DND-41 (cell line): ENCODE measurements at regions not wholly inside any gene's neighbourhood (a gene's known extent, or its start where the extent isn't known, plus 50 kb on each side); places are given as distances from the start of the nearest gene placed in this dataset.

ENCODE experiments used
- ATAC-seq: fragments of 200-7000 bp; cut with Tn5 transposase; 3 replicates; pipeline ENCODE4 v1.9.1; 2021; ENCODE audit warnings: low read depth; ENCODE audit not compliant: insufficient read depth
- DNase-seq: peaks from one replicate; pipeline ENCODE4 v3.0.0-alpha.2; 2020
- H2AFZ ChIP-seq: 2 replicates; pipeline ENCODE4 v1.6.0; 2012; ENCODE audit warnings: low read depth, low read length
- H3K27ac ChIP-seq: 2 replicates; pipeline ENCODE4 v1.5.1; 2012; ENCODE audit warnings: low read length, inconsistent platforms
- H3K27me3 ChIP-seq: fragments of 200-600 bp; sonication (generic); 2 replicates; pipeline ENCODE4 v1.6.0; 2012; ENCODE audit warnings: low read length, mild to moderate bottlenecking, inconsistent platforms; ENCODE audit not compliant: insufficient read depth, poor library complexity
- H3K36me3 ChIP-seq: 2 replicates; pipeline ENCODE4 v1.5.1; 2012; ENCODE audit warnings: low read length, inconsistent platforms; ENCODE audit not compliant: insufficient read depth
- H3K4me1 ChIP-seq: 2 replicates; pipeline ENCODE4 v1.5.1; 2012; ENCODE audit warnings: mild to moderate bottlenecking, low read length; ENCODE audit not compliant: insufficient read depth
- H3K4me2 ChIP-seq: 2 replicates; pipeline ENCODE4 v1.6.0; 2012; ENCODE audit warnings: mild to moderate bottlenecking, moderate library complexity, low read length, inconsistent platforms; ENCODE audit not compliant: insufficient read depth
- H3K4me3 ChIP-seq, 2 experiments: fragments of 200-600 bp in 1 of 2; shearing (Covaris generic) in 1 of 2; 2 replicates each; pipeline ENCODE4 v1.5.1; 2012 to 2016; ENCODE audit warnings: inconsistent platforms in 2 of 2, low read length in 2 of 2, mild to moderate bottlenecking in 2 of 2, low read depth in 1 of 2, moderate library complexity in 1 of 2
- H3K79me2 ChIP-seq: 2 replicates; pipeline ENCODE4 v1.6.0; 2012; ENCODE audit warnings: low read length, inconsistent platforms; ENCODE audit not compliant: insufficient read depth
- H3K9ac ChIP-seq: 2 replicates; pipeline ENCODE4 v1.6.0; 2012; ENCODE audit warnings: low read depth, mild to moderate bottlenecking, inconsistent platforms, low read length, moderate library complexity
- H3K9me3 ChIP-seq: 2 replicates; pipeline ENCODE4 v1.5.1; 2012; ENCODE audit warnings: low read length, moderate library complexity, mild to moderate bottlenecking, inconsistent platforms; ENCODE audit not compliant: insufficient read depth, severe bottlenecking
- H4K20me1 ChIP-seq: 2 replicates; pipeline ENCODE4 v1.6.0; 2012; ENCODE audit warnings: low read length; ENCODE audit not compliant: insufficient read depth
- EZH2 ChIP-seq: IDR thresholded peaks from 3 replicates; pipeline ENCODE4 v1.6.1; 2012; ENCODE audit warnings: borderline replicate concordance, low read depth, mild to moderate bottlenecking, moderate library complexity, low read length, inconsistent platforms; ENCODE audit not compliant: severe bottlenecking
- TF ChIP-seq, protein P1 (sequence below): IDR thresholded peaks from 2 replicates; pipeline ENCODE4 v1.5.1; 2012; ENCODE audit warnings: borderline replicate concordance, low read length, moderate library complexity, mild to moderate bottlenecking; ENCODE audit not compliant: poor library complexity, severe bottlenecking; ENCODE audit errors: extremely low read depth

DNA sequence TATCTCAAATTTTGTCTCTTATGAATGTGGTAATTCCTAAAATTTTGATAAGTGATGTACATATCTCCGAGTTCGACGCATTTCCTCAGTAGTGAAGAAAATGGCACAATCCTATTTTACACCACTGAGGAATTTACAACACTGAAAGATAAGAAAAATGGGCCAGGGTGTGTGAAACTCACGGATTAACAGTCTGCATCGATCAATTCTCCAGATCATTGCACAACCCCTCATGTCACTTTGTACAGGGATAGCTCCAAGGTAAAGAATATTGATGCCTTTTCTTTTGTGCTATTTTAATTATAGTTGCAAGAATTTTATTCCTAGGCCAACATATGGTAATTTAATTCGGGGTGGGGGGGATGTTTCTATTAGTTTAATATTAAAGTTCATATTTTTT, 268.7 kb upstream of the VCX3A start:
- H3K27ac ChIP-seq = no peak overlapping the region
- no peak for DNase-seq
- no peak overlapping the region for H3K4me3 ChIP-seq
- H3K4me2 ChIP-seq = no peak overlapping the region
- no peaks in the 10 kb centered on the region for H3K4me1 ChIP-seq
- H3K36me3 ChIP-seq = no peaks in the 10 kb centered on the region
- H3K79me2 ChIP-seq = no peaks in the 10 kb centered on the region
- no peaks in the 10 kb centered on the region for H4K20me1 ChIP-seq
- H3K9me3 ChIP-seq = no peaks in the 10 kb centered on the region
- H3K27me3 ChIP-seq = no peaks in the 10 kb centered on the region
- TF ChIP-seq, protein P1, sequence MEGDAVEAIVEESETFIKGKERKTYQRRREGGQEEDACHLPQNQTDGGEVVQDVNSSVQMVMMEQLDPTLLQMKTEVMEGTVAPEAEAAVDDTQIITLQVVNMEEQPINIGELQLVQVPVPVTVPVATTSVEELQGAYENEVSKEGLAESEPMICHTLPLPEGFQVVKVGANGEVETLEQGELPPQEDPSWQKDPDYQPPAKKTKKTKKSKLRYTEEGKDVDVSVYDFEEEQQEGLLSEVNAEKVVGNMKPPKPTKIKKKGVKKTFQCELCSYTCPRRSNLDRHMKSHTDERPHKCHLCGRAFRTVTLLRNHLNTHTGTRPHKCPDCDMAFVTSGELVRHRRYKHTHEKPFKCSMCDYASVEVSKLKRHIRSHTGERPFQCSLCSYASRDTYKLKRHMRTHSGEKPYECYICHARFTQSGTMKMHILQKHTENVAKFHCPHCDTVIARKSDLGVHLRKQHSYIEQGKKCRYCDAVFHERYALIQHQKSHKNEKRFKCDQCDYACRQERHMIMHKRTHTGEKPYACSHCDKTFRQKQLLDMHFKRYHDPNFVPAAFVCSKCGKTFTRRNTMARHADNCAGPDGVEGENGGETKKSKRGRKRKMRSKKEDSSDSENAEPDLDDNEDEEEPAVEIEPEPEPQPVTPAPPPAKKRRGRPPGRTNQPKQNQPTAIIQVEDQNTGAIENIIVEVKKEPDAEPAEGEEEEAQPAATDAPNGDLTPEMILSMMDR = no peak
- no peak for TF ChIP-seq EZH2
- H3K9ac ChIP-seq = no peak overlapping the region
- no peak overlapping the region for H2AFZ ChIP-seq
- no peak for ATAC-seq

GRCh38 chrX:6793000-6793399, 258.1 kb upstream of the VCX3A start:
- Histone ChIP-seq H3K9ac (no peak overlapping the region), H3K9me3 (no peaks in the 10 kb centered on the region), H3K27me3 (no peaks in the 10 kb centered on the region), H3K4me3 (no peak overlapping the region), H2AFZ (no peak overlapping the region), H3K79me2 (no peaks in the 10 kb centered on the region), H3K27ac (no peak overlapping the region), H4K20me1 (no peaks in the 10 kb centered on the region), H3K4me2 (no peak overlapping the region), H3K4me1 (no peaks in the 10 kb centered on the region), H3K36me3 (no peaks in the 10 kb centered on the region)
- no peak for DNase-seq
- TF ChIP-seq EZH2 = no peak
- TF ChIP-seq, protein P1 = no peak
- ATAC-seq = no peak

- Histone ChIP-seq H2AFZ (no peak overlapping the region), H3K4me3 (no peak overlapping the region), H3K4me1 (no peaks in the 10 kb centered on the region), H3K4me2 (no peak overlapping the region), H4K20me1 (no peaks in the 10 kb centered on the region), H3K27ac (no peak overlapping the region), H3K36me3 (no peaks in the 10 kb centered on the region), H3K27me3 (no peaks in the 10 kb centered on the region), H3K9ac (no peak overlapping the region), H3K9me3 (no peaks in the 10 kb centered on the region), H3K79me2 (no peaks in the 10 kb centered on the region)
- ATAC-seq (no peak), DNase-seq (no peak)
- TF ChIP-seq, protein P1 = no peak
- TF ChIP-seq EZH2 = no peak
These were observed 249.0 kb upstream of the VCX3A start for GRCh38 chrX:6783912-6784311.

GRCh38 chrX:6782831-6783230, 247.9 kb upstream of the VCX3A start:
- Histone ChIP-seq H3K4me1 (no peaks in the 10 kb centered on the region), H3K9ac (no peak overlapping the region), H3K27me3 (no peaks in the 10 kb centered on the region), H3K4me3 (no peak overlapping the region), H3K27ac (no peak overlapping the region), H2AFZ (no peak overlapping the region), H4K20me1 (no peaks in the 10 kb centered on the region), H3K4me2 (no peak overlapping the region), H3K79me2 (no peaks in the 10 kb centered on the region), H3K9me3 (no peaks in the 10 kb centered on the region), H3K36me3 (no peaks in the 10 kb centered on the region)
- no peak for ATAC-seq
- TF ChIP-seq, protein P1 = no peak
- TF ChIP-seq EZH2 = no peak
- no peak for DNase-seq
